GM12873 (cell line): ENCODE measurements at regions not wholly inside any gene's neighbourhood (a gene's known extent, or its start where the extent isn't known, plus 50 kb on each side); places are given as distances from the start of the nearest gene placed in this dataset.

Source experiments
- TF ChIP-seq, protein P1 (sequence below): IDR thresholded peaks from 2 replicates; pipeline ENCODE4 v1.5.1; 2012; ENCODE audit warnings: low read depth, mild to moderate bottlenecking, moderate library complexity, low read length, control low read depth; ENCODE audit not compliant: insufficient read depth; ENCODE audit errors: missing control alignments

DNA sequence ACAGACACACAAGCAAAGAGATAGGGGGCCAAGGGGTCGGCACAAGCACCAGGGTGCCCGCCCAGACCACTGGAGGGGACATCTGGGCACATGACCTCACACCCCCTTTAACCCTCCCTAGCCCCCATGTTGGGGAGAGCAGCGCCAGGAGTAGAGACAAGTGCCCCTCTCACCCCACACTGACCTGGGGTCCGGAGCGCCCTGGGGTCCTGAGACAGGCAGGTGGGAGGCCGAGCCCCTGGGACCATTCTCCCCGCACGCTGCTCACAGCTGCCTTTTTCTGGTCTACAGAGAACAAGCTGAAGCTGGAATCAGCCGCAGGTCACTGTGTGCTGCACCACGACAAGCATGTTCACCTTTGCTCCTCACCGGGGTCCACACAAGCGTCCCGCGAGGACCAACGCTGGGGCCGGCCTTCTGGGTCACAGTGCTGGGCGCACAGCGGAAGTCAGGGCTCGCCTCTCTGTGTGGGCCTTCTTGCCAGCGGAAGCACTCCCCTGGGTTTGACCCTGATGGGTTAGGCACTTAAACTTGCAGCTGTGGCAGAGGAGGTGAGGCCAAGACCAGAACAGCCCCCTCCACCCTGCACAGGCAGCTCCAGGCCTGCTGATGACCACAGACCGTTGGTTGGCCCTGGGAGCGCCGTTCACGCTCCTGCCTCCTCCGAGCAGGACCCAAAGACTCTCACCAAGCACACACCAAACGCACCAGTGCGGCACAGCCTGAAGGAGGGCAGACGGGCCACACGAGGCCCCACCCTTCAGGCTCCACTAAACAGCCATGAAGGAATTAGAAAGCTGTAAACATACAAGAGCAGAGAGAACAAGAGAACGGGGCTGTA lies 275.3 kb downstream of the EIPR1 start:
- TF ChIP-seq, protein P1, sequence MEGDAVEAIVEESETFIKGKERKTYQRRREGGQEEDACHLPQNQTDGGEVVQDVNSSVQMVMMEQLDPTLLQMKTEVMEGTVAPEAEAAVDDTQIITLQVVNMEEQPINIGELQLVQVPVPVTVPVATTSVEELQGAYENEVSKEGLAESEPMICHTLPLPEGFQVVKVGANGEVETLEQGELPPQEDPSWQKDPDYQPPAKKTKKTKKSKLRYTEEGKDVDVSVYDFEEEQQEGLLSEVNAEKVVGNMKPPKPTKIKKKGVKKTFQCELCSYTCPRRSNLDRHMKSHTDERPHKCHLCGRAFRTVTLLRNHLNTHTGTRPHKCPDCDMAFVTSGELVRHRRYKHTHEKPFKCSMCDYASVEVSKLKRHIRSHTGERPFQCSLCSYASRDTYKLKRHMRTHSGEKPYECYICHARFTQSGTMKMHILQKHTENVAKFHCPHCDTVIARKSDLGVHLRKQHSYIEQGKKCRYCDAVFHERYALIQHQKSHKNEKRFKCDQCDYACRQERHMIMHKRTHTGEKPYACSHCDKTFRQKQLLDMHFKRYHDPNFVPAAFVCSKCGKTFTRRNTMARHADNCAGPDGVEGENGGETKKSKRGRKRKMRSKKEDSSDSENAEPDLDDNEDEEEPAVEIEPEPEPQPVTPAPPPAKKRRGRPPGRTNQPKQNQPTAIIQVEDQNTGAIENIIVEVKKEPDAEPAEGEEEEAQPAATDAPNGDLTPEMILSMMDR, result no peak

DNA sequence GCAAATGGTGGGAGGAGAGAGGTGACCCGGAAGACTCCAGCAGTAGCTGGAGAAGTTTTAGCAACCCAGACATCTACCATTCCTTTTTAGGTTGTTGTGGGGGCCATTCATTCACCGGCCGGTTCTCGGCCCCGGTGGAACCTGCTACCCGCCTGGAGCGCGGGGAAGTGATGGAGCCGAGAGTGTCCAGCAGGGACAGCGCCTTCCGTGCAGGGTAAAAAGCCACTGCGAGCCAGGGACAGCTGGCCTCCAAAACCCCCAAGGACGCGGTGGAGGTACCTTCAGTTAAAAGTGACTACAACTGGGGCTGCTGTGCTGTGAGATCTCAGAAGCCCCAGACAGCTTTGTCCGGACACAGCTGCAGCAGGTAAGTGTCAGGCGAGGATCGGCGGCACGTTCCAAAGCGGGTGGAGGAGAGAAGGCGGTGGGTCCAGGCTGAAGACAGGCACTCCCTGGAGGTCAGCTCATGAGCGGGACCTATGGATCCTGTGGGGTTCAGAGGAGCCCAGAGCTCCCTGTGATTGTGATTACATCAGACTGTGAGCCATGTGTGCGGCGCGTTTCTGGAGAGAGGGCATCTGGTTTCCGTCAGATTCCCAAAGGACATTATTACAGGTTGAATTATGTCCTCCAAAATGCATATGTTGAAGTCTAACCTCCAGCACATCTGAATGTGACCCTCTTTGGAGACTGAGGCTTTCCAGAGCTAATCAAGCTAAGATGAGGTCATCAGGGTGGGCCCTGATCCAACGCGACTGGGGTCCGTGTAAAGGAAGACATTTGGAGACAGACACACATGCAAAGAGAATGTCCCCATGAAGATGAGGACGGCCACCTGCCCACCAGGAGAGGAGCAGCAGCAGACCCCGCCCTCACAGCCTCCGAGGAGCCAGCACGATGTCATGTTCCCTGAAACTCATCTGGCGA lies 276.3 kb downstream of the EIPR1 start:
- TF ChIP-seq, protein P1, result no peak

DNA sequence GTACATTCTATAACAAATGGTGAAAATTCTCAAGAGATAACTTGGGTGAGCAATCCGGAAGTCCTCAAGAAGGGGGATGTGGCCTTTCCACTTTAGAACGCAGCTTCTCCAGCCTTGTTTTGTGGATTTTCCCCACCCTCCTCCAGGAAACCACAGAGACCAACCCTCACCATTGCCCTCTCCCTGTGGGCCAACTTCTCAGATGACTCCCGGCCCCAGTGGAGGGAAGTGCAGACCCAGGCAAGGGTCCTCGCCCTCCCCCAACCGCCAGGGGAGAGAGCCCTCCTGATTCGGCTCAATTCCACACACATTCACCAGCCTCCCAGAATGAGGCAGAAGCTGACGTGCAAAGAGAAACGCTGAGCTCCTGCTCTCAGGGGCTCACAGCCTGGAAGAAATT lies 277.2 kb downstream of the EIPR1 start:
- TF ChIP-seq, protein P1, result no peak

DNA sequence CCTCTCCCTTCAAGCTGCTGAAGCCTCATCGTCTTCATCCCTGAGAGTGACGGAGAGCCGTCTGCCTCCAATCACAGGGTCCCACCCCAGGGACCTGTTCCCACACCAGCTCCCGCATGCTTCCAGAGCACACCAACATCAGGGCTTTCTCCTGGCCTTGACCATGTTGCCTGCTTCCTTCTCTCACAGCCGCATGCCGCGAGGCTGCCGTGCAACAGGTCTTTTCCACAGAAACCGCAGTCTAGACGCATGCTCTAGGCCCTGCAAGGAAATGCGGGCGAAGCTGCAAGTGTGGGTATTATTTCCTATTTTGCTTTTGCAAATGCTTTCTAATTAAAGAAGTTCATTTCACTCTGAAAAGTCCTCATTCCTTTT lies 277.8 kb downstream of the EIPR1 start:
- TF ChIP-seq, protein P1, result no peak

DNA sequence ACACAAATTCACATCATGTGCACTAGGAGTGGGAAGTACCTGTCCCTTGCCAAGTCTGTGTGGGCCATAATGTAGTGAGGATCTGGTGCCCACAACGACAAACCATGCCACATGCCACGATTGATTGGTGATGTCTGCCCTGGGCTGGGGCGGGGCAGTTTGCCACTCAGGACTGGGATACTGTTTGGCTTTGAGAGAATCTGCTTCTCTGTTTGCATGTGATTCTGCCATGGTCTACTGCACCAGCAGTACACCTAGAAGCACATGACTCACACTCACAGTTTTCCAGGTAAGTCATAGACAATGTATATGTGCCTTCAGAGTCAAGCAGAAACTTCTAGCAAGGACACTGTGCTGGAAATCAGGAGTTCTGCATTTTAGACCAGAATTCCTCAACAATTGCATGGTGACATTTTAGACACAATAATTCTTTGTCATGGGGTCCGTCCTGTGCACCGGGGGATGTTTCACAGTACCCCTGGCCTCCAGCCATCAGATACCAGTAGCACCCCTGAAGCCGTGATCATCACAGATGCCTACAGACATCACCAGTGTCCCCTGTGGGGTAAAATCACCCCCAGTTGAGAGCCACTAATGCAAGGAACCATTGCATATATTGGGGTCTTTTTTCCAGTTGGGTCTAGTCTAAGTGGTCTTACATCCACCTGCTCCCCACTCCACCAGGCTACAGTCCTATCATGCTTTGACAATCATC lies 278.3 kb downstream of the EIPR1 start:
- TF ChIP-seq, protein P1, result no peak

DNA sequence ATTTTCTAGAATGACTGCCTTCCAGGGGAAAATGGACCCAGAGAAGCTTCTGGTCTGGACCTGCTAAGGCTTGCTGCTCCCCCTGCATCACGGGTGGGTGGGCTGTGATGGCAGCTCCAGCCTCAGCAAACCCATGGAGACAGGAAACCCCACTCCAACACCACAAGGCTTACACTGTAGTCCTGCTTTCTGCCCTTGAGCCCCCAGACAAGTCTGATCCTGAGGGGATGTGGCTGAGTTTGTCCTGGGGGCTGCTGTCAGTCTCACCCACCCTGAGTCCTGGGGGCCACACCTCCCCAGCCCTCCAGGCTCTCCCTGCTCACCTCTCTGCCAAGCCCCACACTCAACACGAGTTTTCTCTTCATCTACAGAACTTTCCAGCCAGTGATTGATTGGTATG lies 279.4 kb downstream of the EIPR1 start:
- TF ChIP-seq, protein P1, result no peak
